ENCODE measurements at regions not wholly inside any gene's neighbourhood (a gene's known extent, or its start where the extent isn't known, plus 50 kb on each side); places are given as distances from the start of the nearest gene placed in this dataset.

- no peaks in the 10 kb centered on the region for H3K27me3 ChIP-seq (ENCODE audit: control insufficient read depth, insufficient read depth, low read length)
- no peaks in the 10 kb centered on the region for H3K36me3 ChIP-seq (ENCODE audit: control insufficient read depth, insufficient read depth, low read length)
- no peak for TF ChIP-seq CTCF (IDR thresholded peaks at IDR 0.05; ENCODE audit: insufficient read depth, low read length, poor library complexity, severe bottlenecking)
- DNase-seq (ENCODE audit: low read depth): no peak
- no peak overlapping the region for H3K4me3 ChIP-seq (ENCODE audit: low read depth, low read length)
Measured at GRCh38 chr13:34360702-34361101, 542.8 kb downstream of the RFC3 start.

GRCh38 chr13:34361560-34361959 is 543.6 kb downstream of the RFC3 start:
- no peak for DNase-seq (ENCODE audit: low read depth)
- no peaks in the 10 kb centered on the region for H3K27me3 ChIP-seq (ENCODE audit: control insufficient read depth, insufficient read depth, low read length)

GRCh38 chr13:34363266-34363665 is 545.3 kb downstream of the RFC3 start:
- no peaks in the 10 kb centered on the region for H3K27me3 ChIP-seq (ENCODE audit: control insufficient read depth, insufficient read depth, low read length)
- no peaks in the 10 kb centered on the region for H3K36me3 ChIP-seq (ENCODE audit: control insufficient read depth, insufficient read depth, low read length)
- DNase-seq (ENCODE audit: low read depth): no peak
- H3K4me3 ChIP-seq (ENCODE audit: low read depth, low read length): no peak overlapping the region
- no peak for TF ChIP-seq CTCF (IDR thresholded peaks at IDR 0.05; ENCODE audit: insufficient read depth, low read length, poor library complexity, severe bottlenecking)

More at GRCh38 chr13:34361560-34361959, 543.6 kb downstream of the RFC3 start:
- no peak overlapping the region for H3K4me3 ChIP-seq (ENCODE audit: low read depth, low read length)
- H3K36me3 ChIP-seq (ENCODE audit: control insufficient read depth, insufficient read depth, low read length): no peaks in the 10 kb centered on the region
- TF ChIP-seq CTCF (IDR thresholded peaks at IDR 0.05; ENCODE audit: insufficient read depth, low read length, poor library complexity, severe bottlenecking): no peak

- no peak for TF ChIP-seq CTCF (IDR thresholded peaks at IDR 0.05; ENCODE audit: insufficient read depth, low read length, poor library complexity, severe bottlenecking)
- no peak overlapping the region for H3K4me3 ChIP-seq (ENCODE audit: low read depth, low read length)
- no peak for DNase-seq (ENCODE audit: low read depth)
- H3K27me3 ChIP-seq (ENCODE audit: control insufficient read depth, insufficient read depth, low read length): no peaks in the 10 kb centered on the region
- H3K36me3 ChIP-seq (ENCODE audit: control insufficient read depth, insufficient read depth, low read length): no peaks in the 10 kb centered on the region
Measured at GRCh38 chr13:34364633-34365032, 546.7 kb downstream of the RFC3 start.

- no peak for DNase-seq (ENCODE audit: low read depth)
- Histone ChIP-seq H3K36me3 (ENCODE audit: control insufficient read depth, insufficient read depth, low read length) (no peaks in the 10 kb centered on the region), H3K27me3 (ENCODE audit: control insufficient read depth, insufficient read depth, low read length) (no peaks in the 10 kb centered on the region), H3K4me3 (ENCODE audit: low read depth, low read length) (no peak overlapping the region)
- no peak for TF ChIP-seq CTCF (IDR thresholded peaks at IDR 0.05; ENCODE audit: insufficient read depth, low read length, poor library complexity, severe bottlenecking)
Measured at GRCh38 chr13:34369931-34370330, 552.0 kb downstream of the RFC3 start.

GRCh38 chr13:34371108-34371507 is 553.2 kb downstream of the RFC3 start:
- DNase-seq (ENCODE audit: low read depth): no peak
- H3K4me3 ChIP-seq (ENCODE audit: low read depth, low read length): no peak overlapping the region
- no peaks in the 10 kb centered on the region for H3K36me3 ChIP-seq (ENCODE audit: control insufficient read depth, insufficient read depth, low read length)
- no peaks in the 10 kb centered on the region for H3K27me3 ChIP-seq (ENCODE audit: control insufficient read depth, insufficient read depth, low read length)
- TF ChIP-seq CTCF (IDR thresholded peaks at IDR 0.05; ENCODE audit: insufficient read depth, low read length, poor library complexity, severe bottlenecking): no peak

Data from kidney epithelial cell (primary cell).